Hepatocyte (in vitro differentiated cells): ENCODE measurements at regions not wholly inside any gene's neighbourhood (a gene's known extent, or its start where the extent isn't known, plus 50 kb on each side); places are given as distances from the start of the nearest gene placed in this dataset.

Source experiments
- EZH2phosphoT487 ChIP-seq: fragments of 200-600 bp; sonication (generic); IDR thresholded peaks from one replicate; pipeline ENCODE4 v1.6.1; 2018; ENCODE audit warnings: antibody characterized with exemption, mild to moderate bottlenecking, low read depth, moderate library complexity; ENCODE audit not compliant: unreplicated experiment, severe bottlenecking
- TF ChIP-seq, protein P1 (sequence below): fragments of 200-600 bp; sonication (generic); IDR thresholded peaks from 2 replicates; pipeline ENCODE4 v1.5.1; 2016; ENCODE audit warnings: antibody characterized with exemption, mild to moderate bottlenecking; ENCODE audit not compliant: poor library complexity

DNA sequence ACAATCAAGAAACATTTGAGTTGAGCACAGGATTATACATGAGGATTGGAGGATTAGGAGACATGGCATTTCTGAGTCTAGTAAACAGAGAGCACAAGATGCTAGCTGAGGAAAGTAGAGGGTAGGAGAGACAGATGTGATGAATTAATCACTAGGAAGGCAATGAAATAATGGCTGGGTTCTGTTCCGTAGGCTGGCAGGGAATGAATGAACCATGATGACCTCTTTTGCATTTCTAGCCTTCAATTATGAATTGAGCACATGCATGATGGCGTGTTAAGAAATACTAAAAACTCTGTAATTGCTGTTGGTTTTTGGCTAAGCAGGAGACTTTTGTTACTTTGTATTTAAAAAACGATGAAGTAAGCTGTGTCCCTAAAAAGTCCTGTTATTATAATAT, 420.0 kb upstream of the TLE4 start:
- TF ChIP-seq, protein P1, sequence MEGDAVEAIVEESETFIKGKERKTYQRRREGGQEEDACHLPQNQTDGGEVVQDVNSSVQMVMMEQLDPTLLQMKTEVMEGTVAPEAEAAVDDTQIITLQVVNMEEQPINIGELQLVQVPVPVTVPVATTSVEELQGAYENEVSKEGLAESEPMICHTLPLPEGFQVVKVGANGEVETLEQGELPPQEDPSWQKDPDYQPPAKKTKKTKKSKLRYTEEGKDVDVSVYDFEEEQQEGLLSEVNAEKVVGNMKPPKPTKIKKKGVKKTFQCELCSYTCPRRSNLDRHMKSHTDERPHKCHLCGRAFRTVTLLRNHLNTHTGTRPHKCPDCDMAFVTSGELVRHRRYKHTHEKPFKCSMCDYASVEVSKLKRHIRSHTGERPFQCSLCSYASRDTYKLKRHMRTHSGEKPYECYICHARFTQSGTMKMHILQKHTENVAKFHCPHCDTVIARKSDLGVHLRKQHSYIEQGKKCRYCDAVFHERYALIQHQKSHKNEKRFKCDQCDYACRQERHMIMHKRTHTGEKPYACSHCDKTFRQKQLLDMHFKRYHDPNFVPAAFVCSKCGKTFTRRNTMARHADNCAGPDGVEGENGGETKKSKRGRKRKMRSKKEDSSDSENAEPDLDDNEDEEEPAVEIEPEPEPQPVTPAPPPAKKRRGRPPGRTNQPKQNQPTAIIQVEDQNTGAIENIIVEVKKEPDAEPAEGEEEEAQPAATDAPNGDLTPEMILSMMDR, result no peak
- no peak for TF ChIP-seq EZH2phosphoT487
